Peyer's patch (tissue), 4 donors: ENCODE measurements at regions not wholly inside any gene's neighbourhood (a gene's known extent, or its start where the extent isn't known, plus 50 kb on each side); places are given as distances from the start of the nearest gene placed in this dataset.

Experiments used
- DNase-seq, 3 donors: peaks; one replicate each; pipeline ENCODE4 v3.0.0-alpha.2; 2017 to 2019
- H3K27ac ChIP-seq, 4 donors: fragments of 200-600 bp; sonication (generic); one replicate each; pipeline ENCODE4 v1.5.1; 2016 to 2019
- H3K27me3 ChIP-seq, 2 donors: fragments of 200-600 bp; sonication (generic); one replicate each; pipeline ENCODE4 v1.5.1; 2019
- H3K36me3 ChIP-seq, 3 donors: fragments of 200-600 bp; sonication (generic); one replicate each; pipeline ENCODE4 v1.5.1; 2016 to 2019
- H3K4me1 ChIP-seq, 4 donors: fragments of 200-600 bp; sonication (generic); one replicate each; pipeline ENCODE4 v1.5.1; 2016 to 2019
- H3K4me3 ChIP-seq, 4 donors: fragments of 200-600 bp; sonication (generic); 1 replicate in 3 of 4; 2 replicates in 1 of 4; pipeline ENCODE4 v1.5.1; 2016 to 2019; ENCODE audit warnings: mild to moderate bottlenecking in 1 of 4
- H3K9me3 ChIP-seq, 4 donors: fragments of 200-600 bp; sonication (generic); one replicate each; pipeline ENCODE4 v1.5.1; 2016 to 2019; ENCODE audit warnings: mild to moderate bottlenecking in 1 of 4
- POLR2A ChIP-seq, 2 donors: fragments of 450-650 bp; IDR thresholded peaks; one replicate each; pipeline ENCODE4 v1.5.1; 2017; ENCODE audit warnings: antibody characterized with exemption in 2 of 2, mild to moderate bottlenecking in 2 of 2, moderate library complexity in 2 of 2
- TF ChIP-seq, protein P1 (sequence below), 6 experiments: fragments of 450-650 bp in 4 of 6; fragments of 200-600 bp in 2 of 6; sonication (generic) in 1 of 6; IDR thresholded peaks; one replicate each; pipeline ENCODE4 v1.5.1; 2017 to 2019; ENCODE audit warnings: antibody characterized with exemption in 6 of 6, mild to moderate bottlenecking in 3 of 6, moderate library complexity in 1 of 6

DNA sequence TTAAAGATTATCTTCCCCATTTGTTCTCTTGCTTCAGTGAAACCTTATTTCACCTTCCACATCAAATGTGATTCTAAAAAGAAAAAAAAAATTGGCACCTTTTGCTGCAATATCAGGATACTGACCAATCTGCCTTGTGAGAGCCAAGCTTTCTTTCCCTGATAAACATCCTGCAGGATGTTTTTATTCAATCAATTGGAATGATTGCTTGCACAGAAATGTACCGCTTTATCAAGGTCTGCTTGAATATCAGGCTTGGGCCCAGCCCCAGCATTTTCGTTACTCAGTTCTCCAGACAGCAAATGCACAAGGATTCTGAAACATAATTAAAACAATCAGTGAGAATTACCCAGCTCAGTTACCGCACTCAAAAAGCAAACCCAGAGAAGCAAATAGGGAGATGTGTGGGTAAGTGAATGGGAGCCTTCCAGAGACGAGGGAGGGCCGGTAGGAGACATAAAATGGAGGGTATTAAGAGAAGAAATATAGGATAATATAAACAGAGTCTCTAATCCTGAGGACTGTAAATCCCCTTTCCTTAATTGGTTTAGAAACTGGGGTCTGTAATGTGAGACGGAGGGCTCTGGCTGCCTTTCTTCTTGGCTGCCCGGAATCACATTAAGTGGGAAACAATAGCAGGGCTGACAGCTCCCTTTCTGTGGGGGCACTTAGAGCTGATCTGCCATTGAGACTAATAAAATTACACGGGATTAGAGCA, 291.8 kb downstream of the ICOS start:
- H3K9me3 ChIP-seq = no peaks in the 10 kb centered on the region
- DNase-seq = no peak

DNA sequence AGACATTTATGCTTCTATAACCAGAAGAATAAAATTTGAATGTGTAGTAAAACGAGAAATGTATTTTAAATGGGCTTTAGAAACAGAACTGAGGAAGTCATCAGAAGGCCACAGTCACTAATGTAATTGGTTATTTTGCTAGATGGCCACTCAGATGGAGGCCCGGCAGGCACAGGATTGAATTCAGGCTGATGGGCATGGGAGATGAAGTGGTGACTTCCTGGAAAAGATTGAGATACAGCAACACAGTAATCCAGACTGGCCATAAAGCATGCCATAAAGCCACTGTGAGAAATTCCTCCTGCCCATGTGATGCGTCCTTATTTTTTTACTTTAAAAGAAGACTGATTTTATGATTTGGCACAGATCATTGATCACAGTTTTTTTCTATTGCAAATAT, 297.7 kb downstream of the ICOS start:
- no peak for TF ChIP-seq POLR2A (IDR thresholded peaks at IDR 0.05)
- TF ChIP-seq, protein P1, sequence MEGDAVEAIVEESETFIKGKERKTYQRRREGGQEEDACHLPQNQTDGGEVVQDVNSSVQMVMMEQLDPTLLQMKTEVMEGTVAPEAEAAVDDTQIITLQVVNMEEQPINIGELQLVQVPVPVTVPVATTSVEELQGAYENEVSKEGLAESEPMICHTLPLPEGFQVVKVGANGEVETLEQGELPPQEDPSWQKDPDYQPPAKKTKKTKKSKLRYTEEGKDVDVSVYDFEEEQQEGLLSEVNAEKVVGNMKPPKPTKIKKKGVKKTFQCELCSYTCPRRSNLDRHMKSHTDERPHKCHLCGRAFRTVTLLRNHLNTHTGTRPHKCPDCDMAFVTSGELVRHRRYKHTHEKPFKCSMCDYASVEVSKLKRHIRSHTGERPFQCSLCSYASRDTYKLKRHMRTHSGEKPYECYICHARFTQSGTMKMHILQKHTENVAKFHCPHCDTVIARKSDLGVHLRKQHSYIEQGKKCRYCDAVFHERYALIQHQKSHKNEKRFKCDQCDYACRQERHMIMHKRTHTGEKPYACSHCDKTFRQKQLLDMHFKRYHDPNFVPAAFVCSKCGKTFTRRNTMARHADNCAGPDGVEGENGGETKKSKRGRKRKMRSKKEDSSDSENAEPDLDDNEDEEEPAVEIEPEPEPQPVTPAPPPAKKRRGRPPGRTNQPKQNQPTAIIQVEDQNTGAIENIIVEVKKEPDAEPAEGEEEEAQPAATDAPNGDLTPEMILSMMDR (IDR thresholded peaks at IDR 0.05) = no peak
- Histone ChIP-seq H3K9me3 (no peaks in the 10 kb centered on the region), H3K4me3 (no peak overlapping the region)

More for the DNA sequence above, 291.8 kb downstream of the ICOS start:
- Histone ChIP-seq H3K36me3 (no peaks in the 10 kb centered on the region), H3K27me3 (no peaks in the 10 kb centered on the region), H3K4me3 (no peak overlapping the region), H3K4me1 (peaks cover 0 to 11% (median 0%) of the 10 kb centered on the region in 4 donors), H3K27ac (no peak overlapping the region)
- TF ChIP-seq, protein P1 (IDR thresholded peaks at IDR 0.05) = no peak
- no peak for TF ChIP-seq POLR2A (IDR thresholded peaks at IDR 0.05)

DNA sequence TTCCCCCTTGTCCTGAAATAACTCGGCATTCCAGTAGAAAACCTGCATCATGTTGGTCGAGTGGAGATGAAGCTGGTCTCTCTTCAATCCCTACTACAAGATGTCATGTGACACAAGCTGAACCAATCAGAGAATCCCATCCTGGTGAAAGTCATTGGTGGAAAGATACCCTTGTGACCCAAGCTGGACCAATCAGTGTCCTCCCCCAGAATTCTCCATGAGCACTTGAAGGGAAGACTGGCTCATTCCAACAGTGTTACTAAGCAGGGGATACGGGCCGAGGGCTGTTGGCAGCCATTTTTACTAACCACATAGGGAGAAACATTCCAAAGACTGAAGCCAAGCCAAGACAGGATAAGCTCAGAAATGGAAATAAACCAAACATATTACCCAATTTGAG, 298.3 kb downstream of the ICOS start:
- H3K9me3 ChIP-seq = no peaks in the 10 kb centered on the region
- TF ChIP-seq POLR2A (IDR thresholded peaks at IDR 0.05) = no peak
- TF ChIP-seq, protein P1 (IDR thresholded peaks at IDR 0.05) = no peak
- no peaks in the 10 kb centered on the region for H3K27me3 ChIP-seq
- no peak overlapping the region for H3K4me3 ChIP-seq
- DNase-seq = no peak
- no peak overlapping the region for H3K27ac ChIP-seq
- H3K4me1 ChIP-seq = no peaks in the 10 kb centered on the region
- H3K36me3 ChIP-seq = no peaks in the 10 kb centered on the region

More for the DNA sequence above, 297.7 kb downstream of the ICOS start:
- H3K36me3 ChIP-seq = no peaks in the 10 kb centered on the region
- DNase-seq = no peak
- H3K27ac ChIP-seq = no peak overlapping the region
- H3K4me1 ChIP-seq = no peaks in the 10 kb centered on the region
- H3K27me3 ChIP-seq = no peaks in the 10 kb centered on the region

DNA sequence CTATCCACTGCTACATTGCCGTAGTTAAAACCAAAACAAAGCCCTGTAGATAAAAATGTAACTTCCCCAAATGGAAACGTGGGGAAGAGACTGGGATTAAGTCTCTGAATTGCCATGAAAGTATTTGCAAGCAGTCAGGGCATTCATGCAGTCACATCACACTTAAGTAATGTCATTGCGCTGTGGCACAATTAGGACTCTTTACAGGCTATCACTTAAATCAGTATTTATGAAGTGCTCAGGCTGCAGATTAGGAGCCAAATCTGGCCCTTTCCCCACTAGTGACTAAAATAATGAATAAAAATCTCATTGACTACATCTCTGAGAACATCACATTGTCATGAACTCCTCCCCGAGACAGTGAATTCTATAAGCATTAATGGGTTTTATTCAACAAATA, 300.9 kb downstream of the ICOS start:
- Histone ChIP-seq H3K9me3 (no peaks in the 10 kb centered on the region), H3K36me3 (no peaks in the 10 kb centered on the region), H3K4me3 (no peak overlapping the region), H3K27me3 (no peaks in the 10 kb centered on the region), H3K27ac (no peak overlapping the region), H3K4me1 (no peaks in the 10 kb centered on the region)
- no peak for DNase-seq
- TF ChIP-seq, protein P1 (IDR thresholded peaks at IDR 0.05) = no peak
- TF ChIP-seq POLR2A (IDR thresholded peaks at IDR 0.05) = no peak

DNA sequence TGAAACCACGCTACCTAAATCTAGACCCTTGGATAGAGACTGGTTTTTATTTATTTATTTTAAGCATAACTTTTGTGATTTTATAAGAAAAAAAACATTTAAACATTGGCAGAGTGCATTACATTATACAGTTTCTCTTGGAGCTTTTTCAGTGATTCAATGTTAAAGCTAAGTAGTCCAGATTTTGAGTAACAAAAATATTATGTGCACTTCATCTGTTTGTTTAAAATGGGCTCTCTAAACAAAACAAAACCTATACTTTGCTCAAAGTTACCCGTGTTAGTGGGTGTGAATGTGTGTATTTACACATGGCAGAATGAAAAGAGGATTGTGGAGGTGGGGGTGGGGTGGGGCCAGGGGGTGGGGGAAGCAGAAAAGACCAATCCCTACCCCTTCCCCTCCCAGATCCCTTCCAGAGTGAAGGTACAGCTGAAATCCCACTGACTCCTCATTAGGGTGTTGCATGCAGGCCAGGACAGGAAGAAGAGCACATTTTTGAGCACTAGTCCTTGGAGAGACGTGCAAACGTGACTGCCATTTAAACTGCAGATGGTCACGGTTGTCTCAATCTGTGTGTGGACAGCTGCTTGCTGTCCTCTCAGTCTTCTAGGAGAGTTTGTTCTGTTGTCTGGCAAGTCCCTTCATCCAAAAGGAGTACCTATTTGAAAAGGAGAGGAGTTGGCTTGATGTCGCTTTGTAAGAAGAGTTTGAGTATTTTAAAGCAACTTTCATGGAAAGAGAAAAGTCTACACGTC, 303.0 kb downstream of the ICOS start:
- Histone ChIP-seq H3K4me1 (no peaks in the 10 kb centered on the region), H3K27ac (no peak overlapping the region), H3K9me3 (no peaks in the 10 kb centered on the region), H3K27me3 (no peaks in the 10 kb centered on the region), H3K36me3 (no peaks in the 10 kb centered on the region), H3K4me3 (no peak overlapping the region)
- no peak for TF ChIP-seq POLR2A (IDR thresholded peaks at IDR 0.05)
- TF ChIP-seq, protein P1 (IDR thresholded peaks at IDR 0.05) = no peak
- DNase-seq = no peak
